T-helper 2 cell (primary cell): ENCODE measurements at regions not wholly inside any gene's neighbourhood (a gene's known extent, or its start where the extent isn't known, plus 50 kb on each side); places are given as distances from the start of the nearest gene placed in this dataset.

ENCODE experiments used
- DNase-seq, 5 experiments: peaks; one replicate each; pipeline versions ENCODE4 v3.0.0 to v3.0.0-alpha.2; 2012 to 2022

DNA sequence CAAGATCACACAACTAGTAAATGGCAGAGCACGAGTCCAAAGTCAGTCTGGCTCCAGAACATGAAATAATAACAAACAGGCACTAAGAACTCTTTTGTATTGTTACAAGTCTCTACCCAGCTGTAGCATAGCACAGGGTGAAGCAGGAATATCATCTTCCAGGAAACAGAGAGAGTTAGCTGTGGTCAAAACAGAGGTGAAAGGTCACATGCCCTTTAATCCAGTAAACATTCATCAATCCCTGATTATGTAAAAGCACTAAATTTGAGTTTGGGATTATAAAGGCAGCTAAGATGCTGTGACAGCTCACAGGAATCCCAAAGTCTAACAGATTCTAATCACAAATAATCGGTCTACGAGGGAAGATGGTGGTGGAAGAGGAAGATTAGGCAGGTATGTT lies 133.0 kb upstream of the ASTN2 start:
- no peak for DNase-seq

DNA sequence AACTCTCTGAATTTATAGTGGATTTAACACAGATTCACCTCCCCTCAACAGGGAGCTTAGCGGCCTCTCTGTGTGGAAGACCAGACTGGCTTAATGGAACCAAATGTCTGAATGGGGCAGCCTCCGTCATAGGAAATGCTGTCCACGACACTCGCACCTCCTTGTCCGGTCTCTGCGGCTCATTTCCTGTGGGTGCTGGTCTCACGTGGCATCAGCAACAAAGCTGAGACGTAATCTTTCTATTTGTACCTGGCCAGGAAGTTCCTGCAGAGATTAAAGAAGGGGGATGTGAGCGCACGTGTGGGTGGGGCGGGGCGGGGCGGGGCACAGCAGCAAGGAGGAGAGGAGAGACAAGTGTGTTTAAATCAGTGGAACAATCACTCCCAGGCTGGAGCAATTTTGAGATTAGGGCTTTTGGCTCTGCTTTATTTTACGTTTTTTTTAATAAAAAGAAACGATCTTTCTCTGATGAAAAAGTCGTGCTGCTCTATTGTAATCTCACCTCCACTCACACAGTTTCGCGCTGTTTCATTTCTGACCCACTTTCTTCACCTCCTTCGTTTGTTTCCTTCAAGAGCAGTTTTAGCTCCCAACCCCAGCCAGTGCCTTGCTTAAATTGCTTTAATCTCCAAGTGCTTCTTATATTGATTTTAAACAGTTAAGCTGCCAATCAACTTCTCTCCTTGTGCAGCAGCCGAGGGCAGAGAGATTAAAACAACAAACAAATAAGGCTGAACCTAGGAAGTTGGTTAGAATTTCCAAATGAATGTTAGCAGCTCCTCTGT lies 132.2 kb upstream of the ASTN2 start:
- peak in 3 of 5 experiments; percentile 3 to 58 (median 40) for DNase-seq

DNA sequence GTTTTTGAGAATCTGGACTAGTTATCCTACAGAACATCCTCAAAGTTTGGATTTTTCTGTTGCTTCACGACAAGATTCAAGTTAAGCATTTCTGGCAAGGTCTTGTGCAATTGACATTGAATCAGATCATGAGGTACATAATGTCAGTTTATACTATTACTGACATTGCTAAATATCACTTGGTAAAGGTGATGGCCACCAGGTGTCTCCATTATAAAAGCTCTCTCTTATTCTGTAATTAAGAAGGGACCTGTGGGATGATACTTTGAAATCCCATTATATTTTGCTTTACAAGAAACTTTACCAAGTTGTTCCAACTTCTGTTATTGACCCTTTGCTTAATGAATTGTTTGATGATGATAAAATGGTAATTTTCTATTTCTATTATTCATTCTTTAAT lies 131.0 kb upstream of the ASTN2 start:
- DNase-seq: no peak

DNA sequence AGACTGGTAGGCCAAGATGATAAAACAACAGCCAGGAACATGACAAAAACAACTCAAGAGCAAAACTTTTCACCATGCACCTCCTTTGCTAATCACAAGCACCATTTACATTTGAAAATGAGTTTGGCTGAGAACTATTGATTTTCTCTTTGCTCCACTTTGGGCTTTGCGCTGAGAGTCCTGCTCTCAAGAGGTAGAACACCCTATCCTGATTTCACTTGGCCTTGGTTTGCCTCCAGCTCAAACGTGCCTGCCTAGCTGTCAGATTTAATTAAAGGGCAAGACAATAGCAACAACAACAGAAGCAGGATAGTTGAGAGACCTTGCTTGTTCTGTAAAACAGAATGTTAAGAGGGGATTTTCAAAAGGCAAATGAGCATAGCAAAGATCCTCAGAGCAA lies 128.2 kb upstream of the ASTN2 start:
- DNase-seq: no peak

DNA sequence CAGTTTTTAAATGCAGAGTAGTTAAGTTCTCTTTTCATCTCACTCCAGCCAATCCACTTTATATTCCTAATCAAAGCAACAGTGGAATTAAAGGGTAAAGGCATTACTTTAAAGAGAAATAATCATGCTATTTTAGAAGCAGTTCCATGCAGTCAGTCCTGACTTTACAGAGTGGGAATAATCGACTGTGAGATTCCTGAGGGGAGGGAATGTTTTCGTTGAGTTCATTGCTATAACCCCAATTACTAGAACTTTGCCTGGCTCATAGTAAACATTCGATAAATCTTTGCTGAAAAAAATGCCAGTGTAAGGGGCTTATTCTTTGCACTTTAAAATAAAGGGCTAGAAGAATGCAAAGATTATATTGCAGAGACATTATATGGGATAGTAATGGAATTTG lies 127.2 kb upstream of the ASTN2 start:
- no peak for DNase-seq

DNA sequence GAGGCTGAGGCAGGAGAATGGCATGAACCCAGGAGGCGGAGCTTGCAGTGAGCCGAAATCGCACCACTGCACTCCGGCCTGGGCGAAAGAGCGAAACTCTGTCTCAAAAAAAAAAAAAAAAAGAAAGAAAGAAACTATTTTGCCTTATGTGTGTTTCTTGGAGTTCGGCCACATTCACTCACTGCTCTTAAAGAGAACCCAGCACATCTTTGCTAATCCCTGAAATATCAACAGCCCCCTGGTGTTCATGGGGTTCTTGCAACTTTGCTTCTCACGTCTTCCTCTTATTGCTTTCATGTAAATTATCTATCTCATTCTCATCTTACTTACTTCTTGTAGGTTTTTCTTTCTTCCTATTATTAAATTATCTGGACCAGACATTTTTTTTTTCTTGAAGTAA lies 126.3 kb upstream of the ASTN2 start:
- DNase-seq: no peak

DNA sequence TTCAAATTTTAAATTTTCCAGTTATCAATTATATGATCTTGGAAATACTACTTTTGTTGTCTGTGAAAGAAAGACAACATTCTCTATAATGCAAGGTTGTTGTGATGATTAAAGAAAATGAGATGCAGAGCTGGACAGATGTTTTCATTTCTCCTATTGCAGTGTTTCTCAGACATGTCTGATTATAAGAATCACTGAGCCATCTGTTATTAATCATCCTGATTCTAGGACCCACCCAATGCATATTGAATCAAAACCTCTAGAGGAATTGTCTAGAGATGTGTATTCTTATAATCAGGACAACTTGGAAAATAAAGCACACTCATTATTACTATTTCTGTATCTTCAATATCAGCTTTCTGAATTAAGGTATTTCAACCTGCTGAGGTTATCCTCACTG lies 121.1 kb upstream of the ASTN2 start:
- DNase-seq: no peak

DNA sequence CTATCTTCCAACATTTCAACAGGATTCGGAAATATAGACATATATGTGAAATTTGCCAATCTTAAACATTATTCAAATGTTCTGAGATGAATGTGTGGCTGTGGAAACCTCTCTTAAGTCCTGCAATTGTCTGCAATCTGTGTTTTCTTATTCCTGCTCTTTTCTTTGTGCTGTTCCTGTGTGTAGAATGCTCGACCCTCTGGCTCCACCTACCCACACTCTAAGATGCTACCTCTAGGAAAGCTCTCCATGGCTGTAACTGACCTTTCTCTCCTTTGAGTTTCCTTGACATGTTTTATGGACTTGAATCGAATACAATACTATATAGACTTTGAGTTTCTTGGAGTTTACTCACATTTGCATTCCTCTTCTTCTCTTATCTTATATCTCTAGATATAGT lies 120.6 kb upstream of the ASTN2 start:
- DNase-seq: no peak

DNA sequence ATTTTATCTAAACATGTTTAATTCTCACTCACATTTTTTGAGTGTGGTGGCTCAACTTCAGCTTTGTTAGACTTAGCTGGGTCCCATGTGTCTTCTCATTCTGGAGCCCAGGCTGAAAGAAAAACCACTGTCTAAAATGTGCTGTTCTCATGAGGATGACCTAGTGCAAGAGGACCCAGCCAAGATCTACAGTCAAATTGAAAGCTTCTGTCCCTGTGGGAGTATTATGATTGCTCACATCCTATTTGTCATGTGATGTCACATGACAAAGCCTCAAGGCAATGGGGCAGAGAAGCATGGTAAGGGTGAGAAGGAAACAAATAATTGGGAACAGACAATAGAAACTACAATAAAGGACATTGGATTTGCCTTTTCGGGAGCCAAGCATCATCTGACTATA lies 113.4 kb upstream of the ASTN2 start:
- DNase-seq: no peak

DNA sequence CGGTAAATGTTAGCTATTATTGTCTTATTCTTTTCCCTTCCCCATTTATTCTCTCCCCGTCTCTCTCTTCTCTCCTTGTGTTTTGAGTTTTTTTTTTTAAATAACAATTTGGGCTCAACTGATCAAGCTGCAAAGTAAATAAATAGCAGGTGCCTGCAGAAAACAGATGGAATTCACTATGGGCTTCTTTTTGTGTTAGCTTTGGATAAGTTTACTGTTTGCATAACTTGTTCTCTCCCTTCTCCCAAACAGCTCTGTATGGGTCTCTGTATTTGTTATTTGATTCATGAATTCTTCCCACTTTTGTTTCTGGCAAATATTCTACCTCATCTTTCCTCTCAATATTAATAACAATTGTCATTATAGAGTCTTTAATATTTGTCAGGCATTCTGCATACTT lies 111.8 kb upstream of the ASTN2 start:
- DNase-seq: no peak

DNA sequence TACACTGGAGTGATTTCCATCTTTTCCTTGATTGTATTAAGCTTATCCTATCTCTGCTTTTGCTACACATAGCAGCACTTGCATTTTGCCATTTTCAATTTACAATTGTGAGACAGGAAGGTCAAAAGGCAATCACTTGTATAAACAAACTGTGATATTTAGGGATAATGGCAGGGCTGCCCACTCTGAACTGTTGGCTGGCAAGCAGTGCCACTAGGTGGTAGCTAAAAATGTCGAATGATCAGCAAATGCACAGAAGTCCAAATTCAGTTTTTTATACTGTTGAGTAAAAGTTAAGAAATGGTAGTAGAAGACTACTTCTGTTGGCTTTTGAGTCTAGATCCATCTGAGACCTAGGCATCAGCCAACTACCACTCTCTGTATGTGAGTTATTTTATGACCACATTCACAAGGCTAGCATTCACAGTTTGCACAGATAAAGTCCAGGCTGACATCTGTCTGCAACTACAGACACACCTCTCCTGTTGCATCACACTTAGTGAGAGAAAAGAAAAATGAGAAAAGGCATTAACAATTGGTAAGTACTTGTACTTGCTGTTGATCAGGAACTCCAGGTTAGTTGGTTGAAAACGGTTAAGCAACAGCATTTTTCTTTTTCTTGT lies 108.8 kb upstream of the ASTN2 start:
- no peak for DNase-seq

DNA sequence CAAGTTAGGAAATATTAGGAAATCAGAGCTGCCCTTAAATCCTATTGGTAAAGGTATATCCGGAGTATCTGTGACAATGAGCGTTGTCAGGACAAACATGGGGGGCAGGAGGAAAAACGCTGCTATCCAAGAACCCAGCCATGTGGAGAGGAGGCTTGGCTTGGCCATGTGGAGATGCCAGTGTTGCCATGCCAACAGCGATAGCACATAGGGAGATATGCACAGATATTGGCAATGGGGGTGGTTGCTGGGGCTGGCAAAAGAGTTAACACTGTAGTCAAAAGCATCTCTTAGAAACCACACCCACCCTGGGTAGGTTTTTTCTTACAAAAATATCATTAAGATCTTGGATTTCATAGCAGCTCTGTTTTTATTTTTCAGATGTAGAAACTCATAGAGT lies 106.4 kb upstream of the ASTN2 start:
- no peak for DNase-seq

DNA sequence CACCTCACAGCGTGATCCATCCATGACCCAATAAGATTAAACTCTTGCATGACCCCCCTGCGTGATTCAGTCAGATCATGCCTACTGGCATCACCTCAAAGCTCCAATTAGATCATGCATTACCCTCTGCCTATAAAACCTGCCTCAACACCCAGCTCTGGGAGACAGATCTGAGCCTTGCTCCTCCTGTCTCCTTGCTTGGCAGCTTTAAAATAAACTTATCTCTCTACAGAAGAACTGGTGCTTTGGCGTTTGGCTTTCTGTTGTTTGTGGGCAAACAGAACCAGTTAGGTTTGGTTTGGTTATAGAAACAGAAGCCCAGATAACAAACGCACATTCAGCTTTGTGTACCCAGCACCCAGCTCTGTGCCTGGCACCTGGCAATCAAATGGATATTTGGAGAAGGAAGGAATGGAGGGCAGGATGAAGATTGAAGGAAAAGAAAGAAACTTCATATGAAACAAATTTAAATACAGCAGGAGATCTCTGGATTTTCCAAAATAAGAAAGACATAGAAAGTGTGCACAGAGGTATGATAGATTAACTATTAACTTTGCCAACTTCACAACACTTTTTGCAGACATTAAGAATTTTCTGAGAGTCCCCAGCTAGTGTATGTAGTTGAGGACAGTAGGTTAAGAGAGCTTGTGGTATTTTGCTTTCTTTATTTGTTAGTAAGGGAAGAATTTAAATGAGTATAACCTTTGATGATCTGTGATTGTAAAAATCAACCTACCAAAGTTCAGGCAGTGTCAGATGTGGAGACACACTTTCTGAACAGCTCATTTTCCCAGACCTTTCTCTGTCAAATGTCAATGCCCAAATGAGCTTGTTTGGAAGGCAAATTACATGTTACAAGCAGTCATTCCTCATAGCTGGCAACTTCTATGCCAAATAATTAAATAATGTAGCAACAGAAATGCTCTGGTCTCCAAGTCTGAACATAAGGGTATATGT lies 102.1 kb upstream of the ASTN2 start:
- DNase-seq: no peak

DNA sequence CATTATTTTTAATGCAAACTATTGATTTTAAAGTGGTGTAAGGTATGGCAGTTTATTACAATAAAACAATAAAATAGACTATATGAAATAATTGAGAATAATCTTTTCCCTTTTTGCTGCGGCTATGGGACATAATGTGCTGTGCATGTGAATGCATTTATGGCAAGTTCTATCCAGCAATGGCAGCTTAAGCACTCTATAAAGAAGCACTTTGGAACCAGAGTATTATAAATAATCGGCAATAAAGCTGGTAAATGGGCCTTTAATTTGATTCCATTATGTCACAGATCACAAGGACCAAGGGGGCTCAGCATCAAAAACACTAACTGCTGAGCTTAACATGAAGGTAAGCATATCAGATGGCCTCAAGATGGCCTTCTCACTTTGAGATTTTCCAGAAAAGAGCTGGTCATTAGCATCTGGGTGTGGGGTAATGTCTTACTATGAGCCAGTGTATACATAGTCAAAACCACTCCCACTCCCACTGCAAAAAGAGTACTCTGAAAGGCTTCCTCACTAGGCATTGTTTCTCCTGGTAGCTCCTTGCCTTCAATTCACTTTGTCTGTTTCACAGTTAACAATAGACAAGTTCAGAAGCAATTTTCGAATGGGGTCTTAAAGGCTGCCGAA lies 97.1 kb upstream of the ASTN2 start:
- DNase-seq: no peak

DNA sequence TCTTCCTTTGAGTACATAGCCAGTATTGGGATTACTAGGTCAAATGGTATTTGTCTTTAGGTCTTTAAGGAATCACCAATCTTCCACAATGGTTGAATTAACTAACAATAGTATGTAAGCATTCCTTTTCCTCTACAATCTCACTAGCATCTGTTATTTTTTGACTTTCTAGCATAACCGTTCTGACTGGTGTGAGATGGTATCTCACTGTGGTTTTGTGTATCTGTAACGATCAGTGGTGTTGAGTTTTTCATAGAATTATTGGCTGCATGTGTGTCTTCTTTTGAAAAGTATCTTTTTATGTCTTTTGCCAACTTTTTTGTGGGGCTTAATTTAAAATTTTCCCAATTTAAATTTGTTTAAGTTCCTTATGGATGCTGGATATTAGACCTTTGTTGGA lies 81.5 kb upstream of the ASTN2 start:
- DNase-seq: peak in 1 of 5 experiments; percentile 83

DNA sequence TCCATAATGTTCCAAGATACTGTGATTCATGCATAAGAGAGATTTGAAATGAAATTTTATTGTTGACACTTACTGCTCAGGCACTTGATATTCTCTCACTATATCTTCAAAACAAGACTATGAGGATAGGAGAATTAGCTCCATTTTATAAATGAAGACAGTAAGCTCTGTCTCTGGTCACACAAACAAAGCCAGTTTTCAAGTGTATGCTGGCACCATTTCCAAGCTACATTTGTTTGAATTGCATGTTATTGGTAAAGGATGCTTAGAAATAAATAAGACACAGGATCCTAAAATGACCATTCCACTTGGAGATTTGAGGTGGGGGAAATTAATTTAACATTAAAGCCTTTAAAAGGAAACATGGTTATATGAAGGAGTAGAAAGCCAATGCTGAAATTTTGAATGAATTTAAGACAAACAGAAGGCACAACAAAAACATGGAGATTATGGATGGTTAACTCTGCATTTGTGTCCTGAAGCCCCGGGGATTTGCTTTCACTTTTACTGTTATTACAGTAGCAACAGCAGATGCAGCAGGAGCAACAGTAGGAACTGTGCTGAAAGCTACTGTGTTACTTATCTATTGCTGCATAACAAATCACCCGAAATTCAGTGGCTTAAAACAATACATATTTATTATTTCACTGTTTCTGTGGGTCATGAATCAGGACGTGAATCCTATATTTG lies 79.7 kb upstream of the ASTN2 start:
- peak in 1 of 5 experiments; percentile 13 for DNase-seq

DNA sequence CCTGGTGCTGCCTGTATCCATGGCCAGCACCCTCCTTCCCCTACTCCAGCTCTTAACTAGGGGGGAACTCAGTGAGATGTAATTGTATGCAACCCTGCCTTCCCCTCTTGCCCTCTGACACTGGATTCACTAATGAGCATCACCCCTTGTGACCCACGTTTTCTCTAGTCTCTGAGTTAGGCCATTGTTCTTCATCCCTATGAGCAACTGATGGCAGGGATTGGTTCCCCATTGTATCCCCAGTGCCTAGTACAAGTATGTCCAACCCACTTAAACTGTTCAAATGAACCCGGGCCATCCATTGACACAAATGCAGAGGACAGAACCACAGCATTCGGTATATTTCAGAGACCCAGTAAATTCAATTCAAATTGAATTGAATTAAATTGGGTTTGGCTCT lies 77.6 kb upstream of the ASTN2 start:
- DNase-seq: no peak

DNA sequence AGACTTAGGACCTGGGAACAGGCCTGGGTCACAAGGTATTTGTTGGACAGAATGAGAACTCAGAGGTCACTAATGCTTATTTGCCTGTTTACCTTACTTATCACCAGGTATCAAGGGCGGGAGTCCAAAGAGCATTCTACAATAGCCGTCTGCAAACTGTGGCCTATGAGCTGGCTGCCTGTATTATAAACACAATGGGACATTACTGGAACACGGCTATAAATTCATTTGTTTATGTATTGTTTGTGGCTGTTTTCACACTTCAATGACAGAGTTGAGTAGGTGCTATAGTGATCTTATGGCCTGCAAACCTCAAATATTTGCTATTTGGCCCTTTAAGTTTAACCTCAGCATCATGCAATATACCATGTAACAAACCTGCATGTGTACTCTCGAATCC lies 76.6 kb upstream of the ASTN2 start:
- no peak for DNase-seq

DNA sequence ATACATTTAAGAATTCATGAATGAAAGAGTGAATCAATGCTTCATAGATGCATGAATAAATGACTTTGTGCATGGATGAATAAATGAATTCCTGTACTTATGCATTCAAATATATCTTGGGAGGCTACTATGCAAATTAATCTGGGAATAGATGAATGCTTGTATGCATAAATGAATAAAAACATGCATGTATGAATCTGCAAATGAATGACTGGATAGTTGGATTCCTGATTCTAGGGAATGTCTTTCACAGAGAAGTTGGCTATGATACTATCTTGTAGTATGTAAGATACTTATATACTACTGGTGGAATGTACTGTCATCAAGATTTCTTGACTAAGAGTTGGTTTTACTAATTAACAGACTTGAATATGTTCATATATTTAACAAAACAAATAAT lies 75.3 kb upstream of the ASTN2 start:
- no peak for DNase-seq

DNA sequence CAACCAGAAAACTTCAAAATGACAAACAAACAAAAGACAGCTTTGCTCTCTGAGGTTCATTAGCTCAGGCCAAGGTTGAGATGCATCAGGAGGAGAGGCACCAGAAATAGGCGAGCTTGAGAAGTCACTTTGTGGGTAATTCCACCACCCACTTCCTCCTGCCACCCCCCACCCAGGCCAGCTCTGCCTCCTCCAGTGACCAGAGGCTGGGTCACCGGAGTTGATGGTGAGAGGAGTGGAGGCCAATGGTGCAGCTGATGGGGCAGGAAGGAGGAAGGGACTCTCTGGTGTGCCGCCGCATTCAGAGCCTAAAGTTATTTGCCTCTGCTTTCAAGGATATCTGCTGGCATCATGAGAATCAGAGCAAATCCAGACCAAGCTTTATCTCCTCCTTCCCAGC lies 73.8 kb upstream of the ASTN2 start:
- no peak for DNase-seq

DNA sequence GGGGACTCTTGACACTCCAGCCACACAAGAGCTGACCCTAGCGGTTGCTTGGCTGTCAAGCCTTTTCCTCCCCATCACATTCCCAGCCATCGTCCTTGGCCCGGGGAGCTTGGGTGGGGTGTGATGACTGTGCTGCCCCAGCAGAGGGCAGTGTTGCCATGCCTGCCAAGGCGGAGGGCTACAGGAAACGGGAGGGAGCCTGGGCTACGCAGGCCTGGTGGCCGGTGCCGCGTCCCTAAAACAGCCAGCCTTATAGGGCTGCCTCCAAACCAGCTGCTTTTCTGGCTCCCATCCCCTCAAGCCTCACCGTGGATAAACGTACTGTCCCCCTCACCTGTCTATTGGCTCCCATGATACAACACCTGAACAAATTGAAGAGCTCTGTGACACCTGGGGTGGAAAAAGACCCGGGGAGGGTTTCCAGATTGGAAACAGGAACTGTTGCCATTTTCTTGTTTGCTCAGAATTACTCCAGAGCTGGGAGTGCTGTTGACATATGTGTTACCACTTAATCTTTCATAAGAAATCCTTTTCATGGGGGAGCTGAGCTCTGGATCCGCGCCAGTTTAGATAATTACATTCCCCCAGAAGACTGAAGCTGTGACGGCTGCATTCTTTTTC lies 72.8 kb upstream of the ASTN2 start:
- DNase-seq: peak in 1 of 5 experiments; percentile 61

DNA sequence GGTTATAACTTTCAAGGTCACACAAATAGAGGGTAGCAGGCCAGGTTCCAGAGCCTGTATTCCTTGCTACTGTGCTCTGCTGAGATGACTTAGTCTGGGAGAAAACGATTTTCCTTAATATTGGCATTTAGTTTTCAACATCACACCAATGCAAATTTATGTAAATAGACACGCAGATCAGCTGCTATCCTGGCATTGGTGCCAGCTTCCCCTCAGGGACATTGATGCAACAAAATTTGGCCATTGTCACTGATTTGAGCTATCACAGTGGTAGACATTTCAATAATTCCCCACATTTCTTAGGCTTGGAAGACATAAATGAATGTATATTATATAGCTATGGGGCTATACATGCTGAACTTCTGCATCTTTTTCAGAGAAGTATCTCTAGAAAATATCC lies 71.6 kb upstream of the ASTN2 start:
- no peak for DNase-seq
